ENCODE measurements at regions not wholly inside any gene's neighbourhood (a gene's known extent, or its start where the extent isn't known, plus 50 kb on each side); places are given as distances from the start of the nearest gene placed in this dataset.

DNA sequence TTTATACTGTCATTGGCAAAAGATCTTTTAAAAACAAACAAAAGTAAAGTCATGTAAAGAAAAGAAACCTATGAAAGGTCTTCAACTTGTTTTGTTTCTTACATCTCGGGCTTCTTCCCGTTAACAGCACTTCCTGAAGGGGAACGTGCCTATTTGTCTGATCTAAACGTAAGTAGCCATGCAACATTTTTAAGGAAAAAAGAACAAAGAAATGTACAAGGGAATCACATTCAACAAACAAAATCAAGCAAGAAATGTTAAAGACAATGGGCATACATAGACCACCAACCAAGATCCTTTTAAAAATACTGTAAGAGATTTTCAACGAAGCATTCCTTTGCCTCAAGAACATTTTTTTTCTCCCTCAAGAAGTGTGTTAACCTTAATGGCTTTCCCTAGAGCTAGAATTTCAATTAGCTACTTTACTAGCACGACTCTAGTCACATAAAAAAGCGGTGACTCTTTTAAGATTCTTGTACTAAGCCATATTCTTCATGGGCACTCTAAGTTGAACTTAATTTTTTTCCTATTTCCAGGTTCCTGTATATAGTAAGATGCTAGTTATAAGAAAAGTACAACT lies 112.0 kb upstream of the TTC29 start:
- Histone ChIP-seq H3K4me1 (peaks cover 0 to 8% (median 0%) of the 10 kb centered on the region in 3 donors), H3K27ac (peak overlapping the region in 2 of 4 donors; percentile 38 to 63), H3K27me3 (no peaks in the 10 kb centered on the region), H3K9me3 (no peaks in the 10 kb centered on the region), H3K4me3 (peak overlapping the region; percentile 40 to 41), H3K36me3 (no peaks in the 10 kb centered on the region)
- WGBS, 2 donors (ENCODE audit: low coverage in 1 of 2), result 35 to 47% methylated on average over 7 of the region's 7 CpGs
- no peak for ATAC-seq
- TF ChIP-seq, protein P1, sequence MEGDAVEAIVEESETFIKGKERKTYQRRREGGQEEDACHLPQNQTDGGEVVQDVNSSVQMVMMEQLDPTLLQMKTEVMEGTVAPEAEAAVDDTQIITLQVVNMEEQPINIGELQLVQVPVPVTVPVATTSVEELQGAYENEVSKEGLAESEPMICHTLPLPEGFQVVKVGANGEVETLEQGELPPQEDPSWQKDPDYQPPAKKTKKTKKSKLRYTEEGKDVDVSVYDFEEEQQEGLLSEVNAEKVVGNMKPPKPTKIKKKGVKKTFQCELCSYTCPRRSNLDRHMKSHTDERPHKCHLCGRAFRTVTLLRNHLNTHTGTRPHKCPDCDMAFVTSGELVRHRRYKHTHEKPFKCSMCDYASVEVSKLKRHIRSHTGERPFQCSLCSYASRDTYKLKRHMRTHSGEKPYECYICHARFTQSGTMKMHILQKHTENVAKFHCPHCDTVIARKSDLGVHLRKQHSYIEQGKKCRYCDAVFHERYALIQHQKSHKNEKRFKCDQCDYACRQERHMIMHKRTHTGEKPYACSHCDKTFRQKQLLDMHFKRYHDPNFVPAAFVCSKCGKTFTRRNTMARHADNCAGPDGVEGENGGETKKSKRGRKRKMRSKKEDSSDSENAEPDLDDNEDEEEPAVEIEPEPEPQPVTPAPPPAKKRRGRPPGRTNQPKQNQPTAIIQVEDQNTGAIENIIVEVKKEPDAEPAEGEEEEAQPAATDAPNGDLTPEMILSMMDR (IDR thresholded peaks at IDR 0.05), result no peak
- TF ChIP-seq POLR2A (IDR thresholded peaks at IDR 0.05), result no peak
- no peak for TF ChIP-seq POLR2AphosphoS5 (IDR thresholded peaks at IDR 0.05)
- TF ChIP-seq EP300 (IDR thresholded peaks at IDR 0.05), result no peak

DNA sequence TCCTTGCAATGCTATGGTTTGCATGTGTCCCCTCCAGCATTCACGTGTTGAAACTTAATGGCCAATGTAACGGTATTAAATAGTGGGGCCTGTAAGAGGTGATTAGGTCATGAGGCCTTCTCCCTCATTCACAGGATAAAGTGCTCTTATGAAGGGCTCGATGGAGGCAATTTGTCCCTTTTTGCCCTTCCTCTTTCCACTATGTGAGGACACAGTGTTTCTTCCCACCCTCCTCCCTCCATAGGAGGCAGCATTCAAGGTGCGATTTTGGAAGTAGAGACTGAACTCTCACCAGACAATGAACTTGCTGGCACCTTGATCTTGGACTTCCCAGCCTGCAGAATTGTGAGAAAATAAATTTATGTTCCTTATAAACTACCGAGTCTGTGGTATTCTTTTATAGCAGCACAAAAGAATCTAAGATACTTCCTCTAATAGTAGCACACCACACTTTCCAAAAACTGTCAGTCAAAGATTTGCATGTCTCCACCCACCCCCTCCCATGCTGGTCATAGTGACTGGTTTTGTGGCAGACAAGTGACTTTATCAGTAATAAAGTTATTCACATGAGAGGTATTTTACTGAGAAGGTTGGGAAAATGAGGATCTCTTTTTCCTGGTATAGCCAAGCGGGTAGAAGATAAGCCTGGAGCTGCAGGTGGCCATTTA lies 113.5 kb upstream of the TTC29 start:
- TF ChIP-seq POLR2A (IDR thresholded peaks at IDR 0.05) (no peak), POLR2AphosphoS5 (IDR thresholded peaks at IDR 0.05) (no peak), EP300 (IDR thresholded peaks at IDR 0.05) (no peak)
- TF ChIP-seq, protein P1 (IDR thresholded peaks at IDR 0.05), result no peak
- no peaks in the 10 kb centered on the region for H3K36me3 ChIP-seq
- no peak for ATAC-seq
- no peak overlapping the region for H3K27ac ChIP-seq
- H3K4me3 ChIP-seq, result no peak overlapping the region
- no peaks in the 10 kb centered on the region for H3K9me3 ChIP-seq
- no peaks in the 10 kb centered on the region for H3K27me3 ChIP-seq
- WGBS, 2 donors (ENCODE audit: low coverage in 1 of 2), result 84 to 96% methylated on average over 6 of the region's 6 CpGs
- peaks cover 0 to 8% (median 0%) of the 10 kb centered on the region in 3 donors for H3K4me1 ChIP-seq

DNA sequence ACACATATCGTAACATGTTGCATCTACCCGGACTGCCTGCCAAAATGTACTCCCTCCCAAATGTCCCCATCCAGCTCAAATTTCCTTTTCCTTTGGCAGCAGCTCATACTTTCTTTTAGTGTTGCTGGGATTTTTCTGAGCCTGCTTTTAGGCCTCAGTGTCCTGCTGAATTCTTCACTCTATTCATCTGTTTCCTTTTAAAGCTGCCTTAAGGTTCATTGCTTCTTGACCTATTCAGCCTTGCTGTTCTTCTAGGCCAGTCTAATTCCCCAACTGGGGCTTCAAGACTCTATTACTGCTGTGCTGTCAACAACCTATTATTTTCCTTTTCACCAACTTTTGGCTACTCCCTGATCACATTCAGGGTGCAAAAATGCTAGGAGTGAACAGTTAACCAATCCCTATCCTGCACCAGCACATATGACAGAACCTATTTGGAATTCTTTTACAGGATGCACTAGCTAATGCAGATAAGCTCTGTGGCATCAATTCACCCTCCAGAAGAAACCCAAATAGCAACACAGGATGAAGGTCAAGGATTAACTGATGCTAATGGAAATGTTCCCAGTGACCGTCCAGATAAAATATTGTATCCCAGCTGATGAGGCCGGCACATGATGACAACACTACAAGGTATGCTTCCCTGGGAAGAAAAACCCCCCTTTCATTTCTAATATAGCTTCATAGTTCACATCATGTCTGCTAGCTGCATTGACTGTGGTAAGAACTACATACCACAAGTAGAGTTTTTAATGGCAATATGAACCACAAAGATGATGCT lies 114.7 kb upstream of the TTC29 start:
- Histone ChIP-seq H3K27me3 (no peaks in the 10 kb centered on the region), H3K36me3 (no peaks in the 10 kb centered on the region), H3K27ac (peak overlapping the region in 3 of 4 donors; percentile 4 to 38 (median 5)), H3K4me3 (no peak overlapping the region), H3K4me1 (peaks cover 0 to 8% (median 0%) of the 10 kb centered on the region in 3 donors), H3K9me3 (no peaks in the 10 kb centered on the region)
- TF ChIP-seq POLR2A (IDR thresholded peaks at IDR 0.05) (no peak), POLR2AphosphoS5 (IDR thresholded peaks at IDR 0.05) (no peak), EP300 (IDR thresholded peaks at IDR 0.05) (no peak)
- TF ChIP-seq, protein P1 (IDR thresholded peaks at IDR 0.05), result no peak
- WGBS, 2 donors (ENCODE audit: low coverage in 1 of 2), result 38 to 60% methylated on average over 4 of the region's 4 CpGs
- peak; percentile 57 for ATAC-seq

DNA sequence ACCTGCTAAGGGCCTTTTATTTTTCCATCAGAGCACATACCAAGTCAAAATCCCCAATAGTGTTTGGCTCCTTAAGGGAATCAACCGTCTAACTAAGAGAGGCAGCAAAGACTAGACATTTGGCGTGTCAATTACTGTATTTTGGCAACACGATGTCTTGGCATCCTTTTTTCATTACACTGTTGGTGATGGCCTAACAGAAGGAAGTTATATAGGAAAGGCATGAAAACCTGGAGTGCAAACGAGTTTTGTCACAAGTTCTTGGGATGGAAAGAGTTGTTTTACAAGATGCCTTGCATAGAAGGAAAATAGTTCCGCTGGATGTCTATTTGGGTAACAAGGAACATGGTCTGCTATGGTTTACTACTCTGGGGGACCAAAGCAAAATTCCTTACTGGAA lies 119.2 kb upstream of the TTC29 start:
- Histone ChIP-seq H3K27ac (no peak overlapping the region), H3K36me3 (no peaks in the 10 kb centered on the region), H3K9me3 (no peaks in the 10 kb centered on the region), H3K4me1 (peaks cover 0 to 14% (median 0%) of the 10 kb centered on the region in 3 donors), H3K4me3 (no peak overlapping the region), H3K27me3 (no peaks in the 10 kb centered on the region)
- no peak for ATAC-seq
- WGBS, 2 donors (ENCODE audit: low coverage in 1 of 2), result 75 to 87% methylated on average over 4 to 5 of the region's 5 CpGs
- TF ChIP-seq POLR2A (IDR thresholded peaks at IDR 0.05), result no peak
- TF ChIP-seq EP300 (IDR thresholded peaks at IDR 0.05), result no peak
- TF ChIP-seq POLR2AphosphoS5 (IDR thresholded peaks at IDR 0.05), result no peak
- TF ChIP-seq, protein P1 (IDR thresholded peaks at IDR 0.05), result no peak
